HG02759 (cell line): ENCODE measurements at regions not wholly inside any gene's neighbourhood (a gene's known extent, or its start where the extent isn't known, plus 50 kb on each side); places are given as distances from the start of the nearest gene placed in this dataset.
"Not testable (repeated sequence)": the region's sequence is repeated elsewhere in the genome, so short reads cannot be mapped to it uniquely, and the experiment has no call there.

Experiments used
- ATAC-seq: cut with Tn5 transposase; IDR thresholded peaks from one replicate; pipeline ENCODE4 v1.9.1; 2021; ENCODE audit warnings: mild to moderate bottlenecking, moderate library complexity; ENCODE audit not compliant: unreplicated experiment

GRCh38 chr15:81729340-81729739, 316.5 kb downstream of the MEX3B start:
- no peak for ATAC-seq

- ATAC-seq, result no peak
Observed at GRCh38 chr15:81728726-81729125, 317.1 kb downstream of the MEX3B start.

- ATAC-seq, result no peak
Observed at GRCh38 chr15:81725590-81725989, 320.2 kb downstream of the MEX3B start.

- no peak for ATAC-seq
Observed at GRCh38 chr15:81724536-81724935, 321.3 kb downstream of the MEX3B start.

- no peak for ATAC-seq
Observed at GRCh38 chr15:81723701-81724100, 322.1 kb downstream of the MEX3B start.

GRCh38 chr15:81723113-81723651, 322.6 kb downstream of the MEX3B start:
- no peak for ATAC-seq

GRCh38 chr15:81716468-81716867, 329.4 kb downstream of the MEX3B start:
- not testable (repeated sequence) for ATAC-seq

- no peak for ATAC-seq
Observed at GRCh38 chr15:81710328-81710727, 335.5 kb downstream of the MEX3B start.

GRCh38 chr15:81706816-81707346, 332.9 kb upstream of the TMC3 start:
- not testable (repeated sequence) for ATAC-seq

- ATAC-seq, result not testable (repeated sequence)
Observed at GRCh38 chr15:81705727-81706126, 331.7 kb upstream of the TMC3 start.

- no peak for ATAC-seq
Observed at GRCh38 chr15:81686021-81686420, 312.0 kb upstream of the TMC3 start.

- no peak for ATAC-seq
Observed at GRCh38 chr15:81685237-81685636, 311.2 kb upstream of the TMC3 start.

GRCh38 chr15:81680829-81681228, 306.8 kb upstream of the TMC3 start:
- no peak for ATAC-seq

GRCh38 chr15:81666839-81667238, 292.8 kb upstream of the TMC3 start:
- ATAC-seq, result no peak

- no peak for ATAC-seq
Observed at GRCh38 chr15:81660976-81661375, 287.0 kb upstream of the TMC3 start.

GRCh38 chr15:81653259-81653658, 279.2 kb upstream of the TMC3 start:
- ATAC-seq, result no peak

GRCh38 chr15:81645470-81645869, 271.5 kb upstream of the TMC3 start:
- ATAC-seq, result no peak

- no peak for ATAC-seq
Observed at GRCh38 chr15:81643771-81644170, 269.8 kb upstream of the TMC3 start.

- ATAC-seq, result no peak
Observed at GRCh38 chr15:81642451-81642990, 268.5 kb upstream of the TMC3 start.

GRCh38 chr15:81636064-81636463, 262.1 kb upstream of the TMC3 start:
- not testable (repeated sequence) for ATAC-seq

- no peak for ATAC-seq
Observed at GRCh38 chr15:81633889-81634288, 259.9 kb upstream of the TMC3 start.

- ATAC-seq, result no peak
Observed at GRCh38 chr15:81625896-81626295, 251.9 kb upstream of the TMC3 start.

GRCh38 chr15:81619002-81619401, 245.0 kb upstream of the TMC3 start:
- ATAC-seq, result no peak
